ENCODE measurements at regions not wholly inside any gene's neighbourhood (a gene's known extent, or its start where the extent isn't known, plus 50 kb on each side); places are given as distances from the start of the nearest gene placed in this dataset.

GRCh38 chr7:135828604-135829003, 80.0 kb upstream of the FAM180A start:
- TF ChIP-seq CTCF (conservative IDR thresholded peaks at IDR 0.05; ENCODE audit: low read length): no peak
- no peak for TF ChIP-seq EZH2phosphoT487 (IDR thresholded peaks at IDR 0.05; ENCODE audit: borderline replicate concordance, low read depth, low read length)

All from OCI-LY7 (cell line).